Fibroblast of skin of right quadriceps (primary cell): ENCODE measurements at regions not wholly inside any gene's neighbourhood (a gene's known extent, or its start where the extent isn't known, plus 50 kb on each side); places are given as distances from the start of the nearest gene placed in this dataset.
A peak's percentile ranks its signal among the peaks of the same experiment; 100 is the strongest.
"Not testable (repeated sequence)": the region's sequence is repeated elsewhere in the genome, so short reads cannot be mapped to it uniquely, and the experiment has no call there.

ENCODE experiments used
- DNase-seq: peaks from one replicate; pipeline ENCODE4 v3.0.0-alpha.2; 2013

- DNase-seq, result no peak
Measured at GRCh38 chr1:8167936-8168335, 141.8 kb upstream of the ERRFI1 start.

- no peak for DNase-seq
Measured at GRCh38 chr1:8166406-8166805, 140.3 kb upstream of the ERRFI1 start.

GRCh38 chr1:8165595-8166360, 139.7 kb upstream of the ERRFI1 start:
- no peak for DNase-seq

- DNase-seq, result no peak
Measured at GRCh38 chr1:8164670-8165069, 138.6 kb upstream of the ERRFI1 start.

GRCh38 chr1:8163039-8163438, 136.9 kb upstream of the ERRFI1 start:
- no peak for DNase-seq

GRCh38 chr1:8162168-8162567, 136.1 kb upstream of the ERRFI1 start:
- DNase-seq, result no peak

- no peak for DNase-seq
Measured at GRCh38 chr1:8161546-8162105, 135.5 kb upstream of the ERRFI1 start.

- DNase-seq, result no peak
Measured at GRCh38 chr1:8159470-8160024, 133.4 kb upstream of the ERRFI1 start.

GRCh38 chr1:8158995-8159394, 132.9 kb upstream of the ERRFI1 start:
- no peak for DNase-seq

GRCh38 chr1:8157765-8158164, 131.7 kb upstream of the ERRFI1 start:
- DNase-seq, result no peak

- peak; percentile 77 for DNase-seq
Measured at GRCh38 chr1:8155528-8156186, 129.5 kb upstream of the ERRFI1 start.

- DNase-seq, result no peak
Measured at GRCh38 chr1:8154621-8155052, 128.5 kb upstream of the ERRFI1 start.

- DNase-seq, result no peak
Measured at GRCh38 chr1:8153961-8154360, 127.9 kb upstream of the ERRFI1 start.

- DNase-seq, result no peak
Measured at GRCh38 chr1:8152731-8153702, 126.9 kb upstream of the ERRFI1 start.

- no peak for DNase-seq
Measured at GRCh38 chr1:8151647-8152046, 125.5 kb upstream of the ERRFI1 start.

- not testable (repeated sequence) for DNase-seq
Measured at GRCh38 chr1:8149756-8150155, 123.6 kb upstream of the ERRFI1 start.

GRCh38 chr1:8147956-8148355, 121.8 kb upstream of the ERRFI1 start:
- DNase-seq, result no peak

- no peak for DNase-seq
Measured at GRCh38 chr1:8146257-8146855, 120.2 kb upstream of the ERRFI1 start.

GRCh38 chr1:8145545-8146202, 119.6 kb upstream of the ERRFI1 start:
- DNase-seq, result peak; percentile 39

GRCh38 chr1:8144323-8144722, 118.2 kb upstream of the ERRFI1 start:
- no peak for DNase-seq

- peak; percentile 93 for DNase-seq
Measured at GRCh38 chr1:8142955-8143629, 117.0 kb upstream of the ERRFI1 start.
